Lower leg skin (tissue), 3 donors: ENCODE measurements at regions not wholly inside any gene's neighbourhood (a gene's known extent, or its start where the extent isn't known, plus 50 kb on each side); places are given as distances from the start of the nearest gene placed in this dataset.

Experiments
- CTCF ChIP-seq, 3 donors: fragments of 450-650 bp; IDR thresholded peaks; one replicate each; pipeline ENCODE4 v1.5.1; 2016; ENCODE audit warnings: antibody characterized with exemption in 3 of 3, mild to moderate bottlenecking in 3 of 3, moderate library complexity in 2 of 3
- POLR2A ChIP-seq, 2 donors: fragments of 450-650 bp; IDR thresholded peaks; one replicate each; pipeline ENCODE4 v1.6.1; 2016 to 2017; ENCODE audit warnings: antibody characterized with exemption in 2 of 2, mild to moderate bottlenecking in 1 of 2, moderate library complexity in 1 of 2

- TF ChIP-seq CTCF (IDR thresholded peaks at IDR 0.05) (no peak), POLR2A (IDR thresholded peaks at IDR 0.05) (no peak)
Observed at GRCh38 chr13:87052731-87053130, 618.4 kb upstream of the SLITRK5 start.
